ENCODE measurements at regions not wholly inside any gene's neighbourhood (a gene's known extent, or its start where the extent isn't known, plus 50 kb on each side); places are given as distances from the start of the nearest gene placed in this dataset.
"Not testable (repeated sequence)": the region's sequence is repeated elsewhere in the genome, so short reads cannot be mapped to it uniquely, and the experiment has no call there.

DNA sequence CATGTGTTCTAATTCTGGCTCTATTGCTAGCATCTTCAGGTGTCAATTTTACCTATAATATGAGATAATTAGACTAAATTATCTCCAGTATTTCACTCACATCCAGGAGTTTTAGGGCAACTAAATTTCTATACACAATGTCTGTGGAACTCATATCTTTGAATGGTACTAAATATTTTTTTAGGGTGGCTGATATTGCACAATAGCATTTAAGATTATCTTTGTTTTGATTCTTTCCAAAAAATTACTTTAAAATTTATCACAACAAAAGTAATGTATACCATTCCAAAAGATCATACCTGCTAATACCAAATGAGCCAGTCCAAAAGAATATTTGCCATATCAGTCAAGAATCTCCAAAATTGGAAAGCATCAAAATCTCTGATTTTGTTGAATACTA is 285.5 kb downstream of the SEMA3D start:
- no peak for DNase-seq
- no peaks in the 10 kb centered on the region for H3K27me3 ChIP-seq
- no peak overlapping the region for H3K4me3 ChIP-seq
- H3K27ac ChIP-seq, result no peak overlapping the region
- no peaks in the 10 kb centered on the region for H3K36me3 ChIP-seq (replicated peaks in 1 of 2)
- peaks cover 0 to 4% (median 0%) of the 10 kb centered on the region in 3 donors for H3K9me3 ChIP-seq (replicated peaks in 1 of 3)
- no peaks in the 10 kb centered on the region for H3K4me1 ChIP-seq (replicated peaks in 1 of 2)
- intact Hi-C loops (cut with DNase I), result no loop called here
- TF ChIP-seq, protein P1, sequence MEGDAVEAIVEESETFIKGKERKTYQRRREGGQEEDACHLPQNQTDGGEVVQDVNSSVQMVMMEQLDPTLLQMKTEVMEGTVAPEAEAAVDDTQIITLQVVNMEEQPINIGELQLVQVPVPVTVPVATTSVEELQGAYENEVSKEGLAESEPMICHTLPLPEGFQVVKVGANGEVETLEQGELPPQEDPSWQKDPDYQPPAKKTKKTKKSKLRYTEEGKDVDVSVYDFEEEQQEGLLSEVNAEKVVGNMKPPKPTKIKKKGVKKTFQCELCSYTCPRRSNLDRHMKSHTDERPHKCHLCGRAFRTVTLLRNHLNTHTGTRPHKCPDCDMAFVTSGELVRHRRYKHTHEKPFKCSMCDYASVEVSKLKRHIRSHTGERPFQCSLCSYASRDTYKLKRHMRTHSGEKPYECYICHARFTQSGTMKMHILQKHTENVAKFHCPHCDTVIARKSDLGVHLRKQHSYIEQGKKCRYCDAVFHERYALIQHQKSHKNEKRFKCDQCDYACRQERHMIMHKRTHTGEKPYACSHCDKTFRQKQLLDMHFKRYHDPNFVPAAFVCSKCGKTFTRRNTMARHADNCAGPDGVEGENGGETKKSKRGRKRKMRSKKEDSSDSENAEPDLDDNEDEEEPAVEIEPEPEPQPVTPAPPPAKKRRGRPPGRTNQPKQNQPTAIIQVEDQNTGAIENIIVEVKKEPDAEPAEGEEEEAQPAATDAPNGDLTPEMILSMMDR (IDR thresholded peaks at IDR 0.05), result no peak
- no peak for TF ChIP-seq POLR2A (IDR thresholded peaks at IDR 0.05)

DNA sequence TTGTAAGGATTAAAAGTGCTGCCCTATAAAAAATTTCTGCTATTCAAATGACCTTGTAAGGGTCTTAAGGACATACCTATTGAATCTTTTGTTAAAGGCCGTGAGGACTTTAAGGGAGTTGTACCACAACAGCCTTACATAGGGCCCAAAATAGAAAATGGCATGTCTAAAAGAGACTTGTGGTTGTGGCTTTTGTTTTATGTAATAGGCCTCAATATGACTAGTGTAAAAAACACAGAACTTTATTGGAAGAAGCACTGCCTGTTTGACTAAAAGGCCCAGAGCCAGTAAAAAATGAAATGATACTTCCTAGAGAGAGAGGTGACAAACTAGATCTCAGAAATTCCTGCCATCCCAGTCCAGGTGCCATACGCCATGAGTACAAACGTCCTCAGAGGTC is 286.6 kb downstream of the SEMA3D start:
- Histone ChIP-seq H3K4me3 (no peak overlapping the region), H3K9me3 (replicated peaks in 1 of 3) (peaks cover 0 to 4% (median 0%) of the 10 kb centered on the region in 3 donors), H3K27me3 (no peaks in the 10 kb centered on the region), H3K27ac (no peak overlapping the region), H3K36me3 (replicated peaks in 1 of 2) (no peaks in the 10 kb centered on the region), H3K4me1 (replicated peaks in 1 of 2) (no peaks in the 10 kb centered on the region)
- intact Hi-C loops (cut with DNase I), result no loop called here
- DNase-seq, result no peak
- WGBS, 4 donors, result 73 to 84% (median 76%) methylated on average over 3 of the region's 3 CpGs
- TF ChIP-seq POLR2A (IDR thresholded peaks at IDR 0.05), result no peak
- TF ChIP-seq, protein P1 (IDR thresholded peaks at IDR 0.05), result no peak

DNA sequence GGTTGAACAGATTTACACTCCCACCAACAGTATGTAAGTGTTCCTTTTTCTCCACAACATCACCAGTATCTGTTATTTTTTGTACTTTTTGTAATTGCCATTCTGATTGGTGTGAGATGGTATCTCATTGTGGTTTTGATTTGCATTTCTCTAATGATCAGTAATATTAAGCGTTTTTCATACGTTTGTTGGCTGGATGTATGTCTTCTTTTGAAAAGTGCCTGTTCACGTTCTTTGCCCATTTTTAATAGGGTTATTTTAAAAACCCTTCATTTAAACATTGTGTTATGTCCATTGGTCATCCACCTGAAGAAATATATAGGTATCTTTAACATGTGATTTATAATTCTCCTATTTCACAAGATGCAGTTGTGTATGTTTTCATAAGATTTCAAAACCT is 291.3 kb downstream of the SEMA3D start:
- Histone ChIP-seq H3K4me1 (replicated peaks in 1 of 2) (no peaks in the 10 kb centered on the region), H3K27me3 (no peaks in the 10 kb centered on the region), H3K9me3 (replicated peaks in 1 of 3) (no peaks in the 10 kb centered on the region), H3K27ac (no peak overlapping the region), H3K36me3 (replicated peaks in 1 of 2) (no peaks in the 10 kb centered on the region), H3K4me3 (no peak overlapping the region)
- 81 to 87% (median 81%) methylated on average over 3 of the region's 3 CpGs for WGBS, 4 donors
- intact Hi-C loops (cut with DNase I), result no loop called here
- TF ChIP-seq, protein P1 (IDR thresholded peaks at IDR 0.05), result no peak
- TF ChIP-seq POLR2A (IDR thresholded peaks at IDR 0.05), result no peak
- no peak for DNase-seq

DNA sequence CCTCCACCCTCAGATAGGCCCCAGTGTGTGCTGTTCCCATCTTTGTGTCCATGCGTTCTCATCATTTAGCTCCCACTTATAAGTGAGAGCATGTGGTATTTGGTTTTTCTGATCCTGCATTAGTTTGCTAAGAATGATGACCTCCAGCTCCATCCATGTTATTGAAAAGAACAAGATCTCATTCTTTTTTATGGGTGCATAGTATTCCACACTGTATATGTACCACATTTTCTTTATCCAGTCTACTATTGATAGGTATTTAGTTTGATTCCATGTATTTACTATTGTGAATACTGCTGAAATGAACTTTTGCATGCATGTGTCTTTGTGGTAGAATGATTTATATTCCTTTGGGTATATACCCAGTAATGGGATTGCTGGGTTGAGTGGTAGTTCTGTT is 303.3 kb downstream of the SEMA3D start:
- DNase-seq, result not testable (repeated sequence)
- 83 to 92% (median 89%) methylated on average over 1 of the region's 1 CpG for WGBS, 4 donors

DNA sequence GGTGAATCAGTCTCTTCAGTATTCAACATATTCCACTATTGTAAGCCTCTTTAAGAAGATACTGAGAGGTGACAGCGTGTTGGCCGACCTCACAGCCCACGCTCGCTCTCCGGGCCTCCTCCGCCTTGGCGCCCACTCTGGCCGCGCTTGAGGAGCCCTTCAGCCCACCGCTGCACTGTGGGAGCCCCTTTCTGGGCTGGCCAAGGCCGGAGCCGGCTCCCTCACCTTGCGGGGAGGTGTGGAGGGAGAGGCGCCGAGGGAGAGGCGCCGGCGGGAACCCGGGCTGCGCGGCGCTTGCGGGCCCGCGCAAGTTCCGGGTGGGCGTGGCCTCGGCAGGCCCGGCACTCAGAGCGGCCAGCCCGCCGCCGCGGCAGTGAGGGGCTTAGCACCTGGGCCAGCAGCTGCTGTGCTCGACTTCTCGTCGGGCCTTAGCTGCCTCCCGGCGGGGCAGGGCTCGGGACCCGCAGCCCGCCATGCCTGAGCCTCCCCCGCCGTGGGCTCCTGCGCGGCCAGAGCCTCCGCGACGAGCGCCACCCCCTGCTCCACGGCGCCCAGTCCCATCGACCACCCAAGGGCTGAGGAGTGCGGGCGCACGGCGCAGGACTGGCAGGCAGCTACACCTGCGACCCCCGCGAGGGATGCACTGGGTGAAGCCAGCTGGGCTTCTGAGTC is 306.4 kb downstream of the SEMA3D start:
- intact Hi-C loops (cut with DNase I), result not testable (repeated sequence)
- 95 to 98% (median 97%) methylated on average over 30 to 60 of the region's 60 CpGs for WGBS, 4 donors

More for the DNA sequence above, 303.3 kb downstream of the SEMA3D start:
- H3K36me3 ChIP-seq (replicated peaks in 1 of 2); H3K9me3 ChIP-seq (replicated peaks in 1 of 3); H3K27ac ChIP-seq; intact Hi-C loops (cut with DNase I); H3K4me3 ChIP-seq; H3K27me3 ChIP-seq; H3K4me1 ChIP-seq (replicated peaks in 1 of 2): not testable (repeated sequence)

More for the DNA sequence above, 306.4 kb downstream of the SEMA3D start:
- not testable (repeated sequence) for H3K27me3 ChIP-seq; H3K4me1 ChIP-seq (replicated peaks in 1 of 2); H3K4me3 ChIP-seq; DNase-seq; H3K27ac ChIP-seq; H3K36me3 ChIP-seq (replicated peaks in 1 of 2); H3K9me3 ChIP-seq (replicated peaks in 1 of 3)
